ENCODE measurements at regions not wholly inside any gene's neighbourhood (a gene's known extent, or its start where the extent isn't known, plus 50 kb on each side); places are given as distances from the start of the nearest gene placed in this dataset.

- Histone ChIP-seq H3K27ac (ENCODE audit: low read depth, low read length) (no peak overlapping the region), H4K20me1 (ENCODE audit: insufficient read depth, low read length) (no peaks in the 10 kb centered on the region), H2AFZ (ENCODE audit: low read length) (no peak overlapping the region), H3K4me2 (ENCODE audit: insufficient read depth, low read length) (no peak overlapping the region), H3K4me3 (ENCODE audit: insufficient read depth, low read length) (no peak overlapping the region), H3K36me3 (ENCODE audit: insufficient read depth, low read length) (no peaks in the 10 kb centered on the region), H3K79me2 (ENCODE audit: insufficient read depth, low read length) (no peaks in the 10 kb centered on the region), H3K9me3 (ENCODE audit: low read depth, low read length) (no peaks in the 10 kb centered on the region), H3K4me1 (ENCODE audit: insufficient read depth, low read length) (no peaks in the 10 kb centered on the region), H3K27me3 (ENCODE audit: insufficient read depth, low read length) (peaks cover 22% of the 10 kb centered on the region)
- no peak for DNase-seq (ENCODE audit: insufficient read length, low spot score, missing footprints)
- TF ChIP-seq, protein P1, sequence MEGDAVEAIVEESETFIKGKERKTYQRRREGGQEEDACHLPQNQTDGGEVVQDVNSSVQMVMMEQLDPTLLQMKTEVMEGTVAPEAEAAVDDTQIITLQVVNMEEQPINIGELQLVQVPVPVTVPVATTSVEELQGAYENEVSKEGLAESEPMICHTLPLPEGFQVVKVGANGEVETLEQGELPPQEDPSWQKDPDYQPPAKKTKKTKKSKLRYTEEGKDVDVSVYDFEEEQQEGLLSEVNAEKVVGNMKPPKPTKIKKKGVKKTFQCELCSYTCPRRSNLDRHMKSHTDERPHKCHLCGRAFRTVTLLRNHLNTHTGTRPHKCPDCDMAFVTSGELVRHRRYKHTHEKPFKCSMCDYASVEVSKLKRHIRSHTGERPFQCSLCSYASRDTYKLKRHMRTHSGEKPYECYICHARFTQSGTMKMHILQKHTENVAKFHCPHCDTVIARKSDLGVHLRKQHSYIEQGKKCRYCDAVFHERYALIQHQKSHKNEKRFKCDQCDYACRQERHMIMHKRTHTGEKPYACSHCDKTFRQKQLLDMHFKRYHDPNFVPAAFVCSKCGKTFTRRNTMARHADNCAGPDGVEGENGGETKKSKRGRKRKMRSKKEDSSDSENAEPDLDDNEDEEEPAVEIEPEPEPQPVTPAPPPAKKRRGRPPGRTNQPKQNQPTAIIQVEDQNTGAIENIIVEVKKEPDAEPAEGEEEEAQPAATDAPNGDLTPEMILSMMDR (IDR thresholded peaks at IDR 0.05; ENCODE audit: extremely low read depth, low read depth, low read length): no peak
These were observed 99.6 kb upstream of the GRAMD1B start for GRCh38 chr11:123330471-123330870.

- Histone ChIP-seq H3K4me1 (ENCODE audit: insufficient read depth, low read length) (no peaks in the 10 kb centered on the region), H3K36me3 (ENCODE audit: insufficient read depth, low read length) (no peaks in the 10 kb centered on the region), H3K79me2 (ENCODE audit: insufficient read depth, low read length) (no peaks in the 10 kb centered on the region), H3K27ac (ENCODE audit: low read depth, low read length) (no peak overlapping the region), H4K20me1 (ENCODE audit: insufficient read depth, low read length) (no peaks in the 10 kb centered on the region), H3K27me3 (ENCODE audit: insufficient read depth, low read length) (peaks cover 23% of the 10 kb centered on the region), H2AFZ (ENCODE audit: low read length) (no peak overlapping the region), H3K9me3 (ENCODE audit: low read depth, low read length) (no peaks in the 10 kb centered on the region), H3K4me3 (ENCODE audit: insufficient read depth, low read length) (no peak overlapping the region), H3K4me2 (ENCODE audit: insufficient read depth, low read length) (no peak overlapping the region)
- no peak for DNase-seq (ENCODE audit: insufficient read length, low spot score, missing footprints)
- TF ChIP-seq, protein P1 (IDR thresholded peaks at IDR 0.05; ENCODE audit: extremely low read depth, low read depth, low read length): no peak
These were observed 100.0 kb upstream of the GRAMD1B start for GRCh38 chr11:123330071-123330470.

- no peaks in the 10 kb centered on the region for H3K36me3 ChIP-seq (ENCODE audit: insufficient read depth, low read length)
- H3K79me2 ChIP-seq (ENCODE audit: insufficient read depth, low read length): no peaks in the 10 kb centered on the region
- peaks cover 38% of the 10 kb centered on the region for H3K27me3 ChIP-seq (ENCODE audit: insufficient read depth, low read length)
- H3K27ac ChIP-seq (ENCODE audit: low read depth, low read length): no peak overlapping the region
- no peaks in the 10 kb centered on the region for H4K20me1 ChIP-seq (ENCODE audit: insufficient read depth, low read length)
- H3K4me2 ChIP-seq (ENCODE audit: insufficient read depth, low read length): no peak overlapping the region
- no peak for DNase-seq (ENCODE audit: insufficient read length, low spot score, missing footprints)
- TF ChIP-seq, protein P1 (IDR thresholded peaks at IDR 0.05; ENCODE audit: extremely low read depth, low read depth, low read length): no peak
- no peaks in the 10 kb centered on the region for H3K4me1 ChIP-seq (ENCODE audit: insufficient read depth, low read length)
- no peak overlapping the region for H3K4me3 ChIP-seq (ENCODE audit: insufficient read depth, low read length)
- H2AFZ ChIP-seq (ENCODE audit: low read length): no peak overlapping the region
- H3K9me3 ChIP-seq (ENCODE audit: low read depth, low read length): no peaks in the 10 kb centered on the region
These were observed 101.7 kb upstream of the GRAMD1B start for GRCh38 chr11:123328281-123328867.

DNA sequence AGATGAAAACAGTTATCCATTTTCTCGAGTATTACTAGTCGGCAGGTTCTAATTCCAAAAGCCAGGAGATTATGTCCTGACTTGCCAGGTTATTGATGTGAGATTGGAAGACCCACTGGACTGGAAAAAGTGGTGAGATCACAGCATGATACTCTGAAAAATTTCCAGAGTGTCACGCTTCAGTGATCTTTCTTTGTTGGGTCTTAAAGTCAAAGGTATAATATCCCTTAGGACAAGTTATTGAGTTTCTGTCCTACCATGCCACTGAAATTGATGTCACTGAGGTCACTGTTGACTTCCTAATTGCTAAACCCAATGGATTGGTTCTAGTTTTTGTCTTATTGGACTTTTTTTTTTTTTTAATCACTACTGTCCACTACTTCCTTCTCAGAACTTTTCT is 104.5 kb upstream of the GRAMD1B start:
- no peaks in the 10 kb centered on the region for H3K4me1 ChIP-seq (ENCODE audit: insufficient read depth, low read length)
- TF ChIP-seq, protein P1 (IDR thresholded peaks at IDR 0.05; ENCODE audit: extremely low read depth, low read depth, low read length): no peak
- H3K36me3 ChIP-seq (ENCODE audit: insufficient read depth, low read length): no peaks in the 10 kb centered on the region
- H4K20me1 ChIP-seq (ENCODE audit: insufficient read depth, low read length): no peaks in the 10 kb centered on the region
- H3K27me3 ChIP-seq (ENCODE audit: insufficient read depth, low read length): peaks cover 41% of the 10 kb centered on the region
- no peaks in the 10 kb centered on the region for H3K9me3 ChIP-seq (ENCODE audit: low read depth, low read length)
- H2AFZ ChIP-seq (ENCODE audit: low read length): no peak overlapping the region
- no peak overlapping the region for H3K4me3 ChIP-seq (ENCODE audit: insufficient read depth, low read length)
- no peaks in the 10 kb centered on the region for H3K79me2 ChIP-seq (ENCODE audit: insufficient read depth, low read length)
- DNase-seq (ENCODE audit: insufficient read length, low spot score, missing footprints): no peak
- H3K27ac ChIP-seq (ENCODE audit: low read depth, low read length): no peak overlapping the region
- H3K4me2 ChIP-seq (ENCODE audit: insufficient read depth, low read length): no peak overlapping the region
